Hematopoietic multipotent progenitor cell treated with erythropoietin and hydrocortisone succinate and interleukin-3 and kit ligand, for 4 days (in vitro differentiated cells): ENCODE measurements at regions not wholly inside any gene's neighbourhood (a gene's known extent, or its start where the extent isn't known, plus 50 kb on each side); places are given as distances from the start of the nearest gene placed in this dataset.
"Not testable (repeated sequence)": the region's sequence is repeated elsewhere in the genome, so short reads cannot be mapped to it uniquely, and the experiment has no call there.

Experiments used
- DNase-seq: peaks from one replicate; pipeline ENCODE4 v3.0.0-alpha.2; 2015

GRCh38 chr1:157288492-157288891, 150.3 kb upstream of the ETV3 start:
- DNase-seq: no peak

GRCh38 chr1:157288006-157288405, 149.8 kb upstream of the ETV3 start:
- DNase-seq: no peak

- no peak for DNase-seq
Measured at GRCh38 chr1:157287462-157287861, 149.3 kb upstream of the ETV3 start.

GRCh38 chr1:157286646-157287420, 148.6 kb upstream of the ETV3 start:
- no peak for DNase-seq

GRCh38 chr1:157286096-157286495, 147.9 kb upstream of the ETV3 start:
- no peak for DNase-seq

- DNase-seq: no peak
Measured at GRCh38 chr1:157284451-157284850, 146.3 kb upstream of the ETV3 start.

GRCh38 chr1:157279802-157280140, 141.6 kb upstream of the ETV3 start:
- no peak for DNase-seq

GRCh38 chr1:157279138-157279801, 141.1 kb upstream of the ETV3 start:
- DNase-seq: peak; percentile 93

GRCh38 chr1:157278383-157279137, 140.4 kb upstream of the ETV3 start:
- peak; percentile 25 for DNase-seq

- DNase-seq: peak; percentile 11
Measured at GRCh38 chr1:157277913-157278312, 139.7 kb upstream of the ETV3 start.

GRCh38 chr1:157277281-157277680, 139.1 kb upstream of the ETV3 start:
- no peak for DNase-seq

- DNase-seq: peak; percentile 52
Measured at GRCh38 chr1:157274698-157275534, 136.7 kb upstream of the ETV3 start.

GRCh38 chr1:157272729-157273524, 134.7 kb upstream of the ETV3 start:
- no peak for DNase-seq

- DNase-seq: no peak
Measured at GRCh38 chr1:157272264-157272663, 134.1 kb upstream of the ETV3 start.

- no peak for DNase-seq
Measured at GRCh38 chr1:157270705-157271274, 132.6 kb upstream of the ETV3 start.

- no peak for DNase-seq
Measured at GRCh38 chr1:157269656-157270375, 131.6 kb upstream of the ETV3 start.

- no peak for DNase-seq
Measured at GRCh38 chr1:157262891-157263290, 124.7 kb upstream of the ETV3 start.

GRCh38 chr1:157262422-157262821, 124.2 kb upstream of the ETV3 start:
- DNase-seq: no peak

- DNase-seq: not testable (repeated sequence)
Measured at GRCh38 chr1:157255891-157256290, 117.7 kb upstream of the ETV3 start.

GRCh38 chr1:157254183-157254582, 116.0 kb upstream of the ETV3 start:
- DNase-seq: not testable (repeated sequence)

- DNase-seq: no peak
Measured at GRCh38 chr1:157252473-157252872, 114.3 kb upstream of the ETV3 start.
